Epithelial cell of proximal tubule (primary cell): ENCODE measurements at regions not wholly inside any gene's neighbourhood (a gene's known extent, or its start where the extent isn't known, plus 50 kb on each side); places are given as distances from the start of the nearest gene placed in this dataset.
"Not testable (repeated sequence)": the region's sequence is repeated elsewhere in the genome, so short reads cannot be mapped to it uniquely, and the experiment has no call there.

ENCODE experiments used
- DNase-seq: peaks from one replicate; pipeline ENCODE4 v3.0.0-alpha.2; 2011; ENCODE audit warnings: low read depth
- H3K4me3 ChIP-seq: 2 replicates; pipeline ENCODE4 v1.5.1; 2011; ENCODE audit warnings: low read depth, mild to moderate bottlenecking, low read length
- CTCF ChIP-seq: conservative IDR thresholded peaks from 2 replicates; pipeline ENCODE4 v1.5.1; 2012; ENCODE audit warnings: low read depth, mild to moderate bottlenecking, low read length

GRCh38 chr17:47066841-47067682 is 88.0 kb upstream of the RPRML start:
- peak; percentile 52 for DNase-seq
- peak; percentile 23 for TF ChIP-seq CTCF
- peak overlapping the region; percentile 87 for H3K4me3 ChIP-seq

DNA sequence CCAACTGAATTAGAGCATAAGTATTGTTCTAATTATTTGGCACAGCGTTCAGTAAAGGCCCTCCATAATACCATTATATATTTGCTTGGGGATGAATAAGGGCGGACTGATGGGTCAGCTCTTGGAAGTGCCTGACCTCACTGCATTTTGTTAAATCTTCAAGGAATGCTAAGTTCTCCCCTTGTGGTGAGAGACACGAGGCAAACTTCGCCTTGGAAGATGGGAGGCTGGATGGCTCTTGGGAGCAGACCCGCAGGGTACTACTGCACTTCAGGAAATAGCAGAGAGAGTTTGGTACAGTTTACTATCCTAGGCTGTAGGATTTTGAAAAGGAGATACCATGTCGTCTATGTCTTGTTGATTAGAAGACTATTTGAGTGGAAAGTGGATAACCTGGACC is 87.0 kb upstream of the RPRML start:
- no peak for TF ChIP-seq CTCF
- no peak for DNase-seq
- H3K4me3 ChIP-seq, result no peak overlapping the region

DNA sequence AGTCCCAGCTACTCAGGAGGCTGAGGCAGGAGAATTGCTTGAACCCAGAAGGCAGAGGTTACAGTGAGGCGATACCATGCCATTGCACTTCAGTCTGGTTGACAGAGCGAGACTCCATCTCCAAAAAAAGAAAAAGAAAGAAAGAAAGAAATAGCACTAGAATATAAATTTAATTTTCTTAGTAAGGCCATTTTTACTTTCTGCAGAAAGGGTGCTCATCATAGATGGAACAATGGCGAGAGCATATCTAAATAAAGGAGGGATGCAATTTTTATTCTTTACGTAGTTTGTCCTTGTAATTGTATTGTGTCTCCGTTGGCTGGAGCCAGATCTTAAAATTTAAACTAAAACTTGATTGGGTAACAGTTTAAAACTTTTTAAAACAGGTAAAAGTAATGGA is 85.6 kb upstream of the RPRML start:
- TF ChIP-seq CTCF, result no peak
- no peak for DNase-seq
- H3K4me3 ChIP-seq, result no peak overlapping the region

DNA sequence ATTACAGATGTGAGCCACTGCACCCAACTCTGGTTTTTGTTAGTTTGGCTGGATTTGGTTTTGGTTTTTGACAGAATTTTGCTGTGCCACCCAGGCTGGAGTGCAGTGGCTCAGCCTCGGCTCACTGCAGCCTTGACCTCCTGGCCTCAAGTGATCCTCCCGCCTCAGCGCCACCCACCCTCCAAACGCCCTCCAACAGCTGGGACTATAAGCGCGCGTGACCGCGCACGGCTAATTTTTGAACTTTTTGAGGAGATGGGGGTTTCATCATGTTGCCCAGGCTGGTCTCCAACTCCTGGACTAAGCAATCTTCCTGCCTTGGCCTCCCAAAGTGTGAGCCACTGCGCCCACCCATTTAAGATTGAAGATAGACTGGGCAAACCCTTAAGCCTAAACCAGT is 84.4 kb upstream of the RPRML start:
- TF ChIP-seq CTCF, result no peak
- no peak overlapping the region for H3K4me3 ChIP-seq
- DNase-seq, result no peak

- not testable (repeated sequence) for DNase-seq, H3K4me3 ChIP-seq
Observed at GRCh38 chr17:47062851-47063250, 83.8 kb upstream of the RPRML start.

DNA sequence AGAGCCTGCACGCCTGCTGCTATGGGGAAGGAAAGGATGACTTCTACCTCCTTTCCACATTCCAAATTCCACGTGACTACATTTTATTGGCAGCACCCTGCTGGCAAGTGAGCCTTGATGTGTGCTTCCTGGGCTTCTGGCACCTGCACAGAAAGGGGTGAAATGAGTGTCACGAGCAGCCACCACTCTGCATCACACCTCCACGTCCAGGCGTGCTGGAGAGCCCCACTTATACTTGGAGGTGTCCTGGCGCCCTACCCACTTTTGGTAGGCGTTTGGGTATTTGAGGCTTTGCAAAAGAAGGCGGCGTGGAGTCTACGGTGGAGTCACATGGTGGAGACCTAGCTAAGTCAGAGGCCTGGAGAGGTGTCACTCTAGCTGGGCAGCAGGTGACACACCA is 81.0 kb upstream of the RPRML start:
- DNase-seq, H3K4me3 ChIP-seq: not testable (repeated sequence)

DNA sequence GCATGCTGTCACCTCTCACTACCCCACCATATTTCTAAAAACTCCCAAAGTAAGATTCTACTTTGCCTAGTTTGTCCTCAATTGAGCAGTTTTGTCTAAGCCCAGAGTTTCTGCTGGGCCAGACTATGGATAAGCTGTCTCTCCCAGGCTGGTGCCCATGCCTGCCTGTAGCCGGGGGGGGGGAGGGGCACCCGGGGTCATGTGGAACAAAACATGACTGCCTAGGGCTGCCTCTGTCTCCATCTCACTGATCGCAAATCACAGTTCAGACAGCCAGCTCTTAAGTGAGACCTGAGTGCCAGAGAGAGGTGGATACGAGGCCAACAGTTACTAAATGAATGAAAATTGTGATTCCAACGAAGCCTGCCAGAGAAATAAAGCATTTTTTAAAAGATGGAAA is 78.8 kb upstream of the RPRML start:
- DNase-seq, result no peak
- no peak for TF ChIP-seq CTCF
- no peak overlapping the region for H3K4me3 ChIP-seq

DNA sequence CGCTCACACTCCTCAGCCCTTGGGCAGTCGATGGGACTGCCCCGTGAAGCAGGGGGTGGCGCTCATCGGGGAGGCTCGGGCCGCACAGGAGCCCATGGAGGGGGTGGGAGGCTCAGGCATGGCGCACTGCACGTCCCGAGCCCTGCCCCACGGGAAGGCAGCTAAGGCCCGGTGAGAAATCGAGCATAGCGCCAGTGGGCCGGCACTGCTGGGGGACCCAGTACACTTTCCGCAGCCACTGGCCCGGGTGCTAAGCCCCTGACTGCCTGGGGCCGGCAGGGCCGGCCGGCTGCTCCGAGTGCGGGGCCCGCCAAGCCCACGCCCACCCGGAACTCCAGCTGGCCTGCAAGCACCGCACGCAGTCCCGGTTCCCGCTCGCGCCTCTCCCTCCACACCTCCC is 78.2 kb upstream of the RPRML start:
- DNase-seq, result not testable (repeated sequence)

DNA sequence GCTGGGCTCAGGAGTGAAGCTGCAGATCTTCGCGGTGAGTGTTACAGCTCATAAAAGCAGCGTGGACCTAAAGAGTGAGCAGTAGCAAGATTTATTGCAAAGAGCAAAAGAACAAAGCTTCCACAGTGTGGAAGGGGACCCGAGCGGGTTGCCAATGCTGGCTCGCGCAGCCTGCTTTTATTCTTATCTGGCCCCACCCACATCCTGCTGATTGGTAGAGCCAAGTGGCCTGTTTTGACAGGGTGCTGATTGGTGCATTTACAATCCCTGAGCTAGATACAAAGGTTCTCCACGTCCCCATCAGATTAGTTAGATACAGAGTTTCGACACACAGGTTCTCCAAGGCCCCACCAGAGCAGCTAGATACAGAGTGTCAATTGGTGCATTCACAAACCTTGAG is 77.6 kb upstream of the RPRML start:
- DNase-seq, H3K4me3 ChIP-seq: not testable (repeated sequence)

More for the DNA sequence above, 78.2 kb upstream of the RPRML start:
- not testable (repeated sequence) for H3K4me3 ChIP-seq
